Epithelial cell of proximal tubule (primary cell): ENCODE measurements at regions not wholly inside any gene's neighbourhood (a gene's known extent, or its start where the extent isn't known, plus 50 kb on each side); places are given as distances from the start of the nearest gene placed in this dataset.

Experiments used
- DNase-seq: peaks from one replicate; pipeline ENCODE4 v3.0.0-alpha.2; 2011; ENCODE audit warnings: low read depth
- H3K4me3 ChIP-seq: 2 replicates; pipeline ENCODE4 v1.5.1; 2011; ENCODE audit warnings: low read depth, mild to moderate bottlenecking, low read length
- TF ChIP-seq, protein P1 (sequence below): conservative IDR thresholded peaks from 2 replicates; pipeline ENCODE4 v1.5.1; 2012; ENCODE audit warnings: low read depth, mild to moderate bottlenecking, low read length

- no peak overlapping the region for H3K4me3 ChIP-seq
- TF ChIP-seq, protein P1, sequence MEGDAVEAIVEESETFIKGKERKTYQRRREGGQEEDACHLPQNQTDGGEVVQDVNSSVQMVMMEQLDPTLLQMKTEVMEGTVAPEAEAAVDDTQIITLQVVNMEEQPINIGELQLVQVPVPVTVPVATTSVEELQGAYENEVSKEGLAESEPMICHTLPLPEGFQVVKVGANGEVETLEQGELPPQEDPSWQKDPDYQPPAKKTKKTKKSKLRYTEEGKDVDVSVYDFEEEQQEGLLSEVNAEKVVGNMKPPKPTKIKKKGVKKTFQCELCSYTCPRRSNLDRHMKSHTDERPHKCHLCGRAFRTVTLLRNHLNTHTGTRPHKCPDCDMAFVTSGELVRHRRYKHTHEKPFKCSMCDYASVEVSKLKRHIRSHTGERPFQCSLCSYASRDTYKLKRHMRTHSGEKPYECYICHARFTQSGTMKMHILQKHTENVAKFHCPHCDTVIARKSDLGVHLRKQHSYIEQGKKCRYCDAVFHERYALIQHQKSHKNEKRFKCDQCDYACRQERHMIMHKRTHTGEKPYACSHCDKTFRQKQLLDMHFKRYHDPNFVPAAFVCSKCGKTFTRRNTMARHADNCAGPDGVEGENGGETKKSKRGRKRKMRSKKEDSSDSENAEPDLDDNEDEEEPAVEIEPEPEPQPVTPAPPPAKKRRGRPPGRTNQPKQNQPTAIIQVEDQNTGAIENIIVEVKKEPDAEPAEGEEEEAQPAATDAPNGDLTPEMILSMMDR, result no peak
- no peak for DNase-seq
These were observed 305.4 kb upstream of the F9 start for GRCh38 chrX:139224953-139225665.

- TF ChIP-seq, protein P1, result no peak
- no peak for DNase-seq
- no peak overlapping the region for H3K4me3 ChIP-seq
These were observed 307.9 kb upstream of the F9 start for GRCh38 chrX:139222511-139223200.

DNA sequence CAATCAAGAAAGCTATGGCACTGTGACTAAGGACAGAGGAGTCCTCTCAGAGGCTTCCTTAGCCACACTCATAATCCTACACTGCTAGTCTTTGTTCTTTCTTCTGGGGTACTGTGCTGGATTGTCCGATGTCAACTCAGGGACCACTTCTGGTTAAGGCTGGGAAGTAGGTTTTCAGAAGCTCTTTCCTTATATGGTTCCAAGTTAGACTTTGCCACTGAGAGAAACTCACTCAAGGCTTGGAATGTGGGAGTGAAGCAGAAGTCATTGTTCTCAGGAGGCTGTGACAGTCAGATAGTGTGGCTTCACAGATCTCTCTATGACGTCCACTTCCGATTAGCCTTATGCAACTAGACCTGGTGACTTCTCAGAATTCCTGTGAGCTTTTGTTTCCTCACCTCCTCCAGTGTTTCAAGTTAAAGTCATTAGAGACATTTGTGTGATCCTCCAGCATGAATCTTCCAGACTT is 317.3 kb upstream of the F9 start:
- TF ChIP-seq, protein P1, result no peak
- no peak for DNase-seq
- H3K4me3 ChIP-seq, result no peak overlapping the region

DNA sequence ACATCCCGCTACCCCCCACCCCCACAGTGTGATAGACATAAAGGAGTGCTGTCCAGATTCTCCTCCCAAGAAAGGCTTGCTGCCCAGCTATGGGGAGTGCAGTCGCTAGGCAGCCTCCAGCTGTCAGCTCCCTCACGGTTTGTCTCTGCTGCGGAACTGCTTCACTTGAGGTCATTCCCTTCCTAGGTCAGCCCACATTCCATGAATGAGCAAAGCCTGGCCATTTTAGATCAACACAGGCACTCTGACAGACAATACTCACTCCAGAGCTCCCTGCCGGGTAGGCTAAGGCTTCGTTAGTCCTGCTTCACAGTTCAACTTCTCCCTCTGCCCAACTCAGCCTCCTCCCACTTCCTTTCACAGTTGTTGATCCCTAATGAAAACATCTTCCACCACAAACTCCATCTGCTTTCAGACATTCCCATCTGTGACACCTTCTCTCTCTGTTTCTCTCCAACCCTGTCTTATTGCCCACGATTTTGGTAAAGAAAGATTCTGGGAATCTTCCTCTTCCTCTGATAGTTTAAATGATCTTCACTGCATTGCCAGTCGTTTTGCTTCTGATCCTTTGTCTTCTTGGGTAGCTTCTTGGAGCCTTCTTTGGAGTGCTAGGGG is 318.9 kb upstream of the F9 start:
- no peak for DNase-seq
- no peak overlapping the region for H3K4me3 ChIP-seq
- TF ChIP-seq, protein P1, result no peak

DNA sequence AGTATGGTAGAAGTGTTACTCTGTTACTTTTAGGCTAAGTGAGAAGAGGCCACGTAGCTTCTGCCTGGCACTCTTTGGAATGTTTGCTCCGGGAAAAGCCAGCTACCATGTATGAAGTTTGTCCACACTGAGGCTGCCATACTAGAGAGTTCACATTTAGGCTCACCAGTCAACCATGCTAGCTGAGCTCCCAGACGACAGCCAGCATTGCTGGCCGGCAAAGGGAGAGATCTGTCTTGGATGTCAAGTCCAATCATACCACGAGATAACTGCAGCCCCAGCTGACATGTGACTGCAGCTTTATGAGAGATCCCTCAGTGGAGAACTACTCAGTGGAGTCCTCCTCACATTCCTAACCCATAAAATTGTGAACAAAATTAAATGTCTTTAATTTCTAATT is 321.2 kb upstream of the F9 start:
- no peak for DNase-seq
- H3K4me3 ChIP-seq, result no peak overlapping the region
- TF ChIP-seq, protein P1, result no peak

- no peak for DNase-seq
- no peak overlapping the region for H3K4me3 ChIP-seq
- TF ChIP-seq, protein P1, result no peak
These were observed 322.9 kb upstream of the F9 start for GRCh38 chrX:139207655-139208054.

DNA sequence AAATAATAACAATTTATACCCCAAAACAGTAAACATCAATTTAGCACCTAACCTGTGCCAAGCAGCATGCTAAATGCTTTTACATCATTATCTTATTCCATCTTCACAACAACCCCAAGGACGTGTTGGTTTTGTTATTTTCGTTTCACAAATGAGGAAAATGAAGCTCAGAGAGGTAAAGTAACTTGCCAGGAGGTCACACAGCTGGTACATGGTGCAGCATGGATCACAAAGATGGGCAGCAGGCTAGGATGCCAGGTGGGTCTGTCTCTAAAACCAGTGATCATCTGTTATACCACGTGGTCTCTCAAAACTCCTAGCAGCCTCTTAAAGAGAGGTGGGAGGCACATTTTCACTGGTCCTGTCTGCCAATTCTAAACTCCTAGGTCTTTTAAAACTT is 323.6 kb upstream of the F9 start:
- DNase-seq, result no peak
- no peak overlapping the region for H3K4me3 ChIP-seq

More for the DNA sequence above, 323.6 kb upstream of the F9 start:
- TF ChIP-seq, protein P1, result no peak
